Vagina (tissue), 2 donors: ENCODE measurements at regions not wholly inside any gene's neighbourhood (a gene's known extent, or its start where the extent isn't known, plus 50 kb on each side); places are given as distances from the start of the nearest gene placed in this dataset.

Experiments
- POLR2AphosphoS5 ChIP-seq, 2 donors: sonication (generic); formaldehyde crosslinking; IDR thresholded peaks; one replicate each; pipeline ENCODE4 v1.9.0; 2017; ENCODE audit warnings: antibody characterized with exemption in 2 of 2, mild to moderate bottlenecking in 2 of 2, low read depth in 1 of 2; ENCODE audit not compliant: insufficient read depth in 1 of 2
- TF ChIP-seq, protein P1 (sequence below), 3 experiments: fragments of 450-650 bp in 2 of 3; fragments of 200-600 bp in 1 of 3; sonication (generic) in 1 of 3; IDR thresholded peaks; one replicate each; pipeline ENCODE4 v1.5.1; 2017 to 2019; ENCODE audit warnings: antibody characterized with exemption in 3 of 3, mild to moderate bottlenecking in 2 of 3, moderate library complexity in 2 of 3

DNA sequence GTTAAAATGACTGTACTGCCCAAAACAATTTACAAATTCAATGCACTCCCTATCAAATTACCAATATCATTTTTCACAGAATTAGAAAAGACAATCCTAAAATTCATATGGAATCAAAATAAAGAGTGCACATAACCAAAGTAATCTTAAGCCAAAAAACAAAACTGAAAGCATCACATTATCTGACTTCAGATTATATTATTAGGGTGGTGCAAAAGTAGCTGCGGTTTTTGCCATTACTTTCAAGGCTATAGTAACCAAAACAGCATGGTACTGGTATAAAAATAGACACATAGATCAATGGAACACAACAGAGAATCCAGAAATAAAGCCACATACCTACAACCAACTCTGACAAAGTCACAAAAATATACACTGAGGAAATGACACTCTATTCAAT, 396.6 kb downstream of the EIPR1 start:
- TF ChIP-seq, protein P1, sequence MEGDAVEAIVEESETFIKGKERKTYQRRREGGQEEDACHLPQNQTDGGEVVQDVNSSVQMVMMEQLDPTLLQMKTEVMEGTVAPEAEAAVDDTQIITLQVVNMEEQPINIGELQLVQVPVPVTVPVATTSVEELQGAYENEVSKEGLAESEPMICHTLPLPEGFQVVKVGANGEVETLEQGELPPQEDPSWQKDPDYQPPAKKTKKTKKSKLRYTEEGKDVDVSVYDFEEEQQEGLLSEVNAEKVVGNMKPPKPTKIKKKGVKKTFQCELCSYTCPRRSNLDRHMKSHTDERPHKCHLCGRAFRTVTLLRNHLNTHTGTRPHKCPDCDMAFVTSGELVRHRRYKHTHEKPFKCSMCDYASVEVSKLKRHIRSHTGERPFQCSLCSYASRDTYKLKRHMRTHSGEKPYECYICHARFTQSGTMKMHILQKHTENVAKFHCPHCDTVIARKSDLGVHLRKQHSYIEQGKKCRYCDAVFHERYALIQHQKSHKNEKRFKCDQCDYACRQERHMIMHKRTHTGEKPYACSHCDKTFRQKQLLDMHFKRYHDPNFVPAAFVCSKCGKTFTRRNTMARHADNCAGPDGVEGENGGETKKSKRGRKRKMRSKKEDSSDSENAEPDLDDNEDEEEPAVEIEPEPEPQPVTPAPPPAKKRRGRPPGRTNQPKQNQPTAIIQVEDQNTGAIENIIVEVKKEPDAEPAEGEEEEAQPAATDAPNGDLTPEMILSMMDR (IDR thresholded peaks at IDR 0.05) = no peak
- no peak for TF ChIP-seq POLR2AphosphoS5 (IDR thresholded peaks at IDR 0.05; ENCODE audit: insufficient read depth in 1 of 2, low read depth in 1 of 2)
